Testis (tissue), 2 donors: ENCODE measurements at regions not wholly inside any gene's neighbourhood (a gene's known extent, or its start where the extent isn't known, plus 50 kb on each side); places are given as distances from the start of the nearest gene placed in this dataset.

ENCODE experiments used
- CTCF ChIP-seq, 3 experiments: fragments of 450-650 bp in 2 of 3; fragments of 200-600 bp in 1 of 3; sonication (generic) in 1 of 3; IDR thresholded peaks; one replicate each; pipeline ENCODE4 v1.5.1; 2016 to 2019; ENCODE audit warnings: antibody characterized with exemption in 3 of 3, mild to moderate bottlenecking in 2 of 3, moderate library complexity in 1 of 3
- POLR2A ChIP-seq: fragments of 450-650 bp; IDR thresholded peaks from one replicate; pipeline ENCODE4 v1.6.1; 2017; ENCODE audit warnings: antibody characterized with exemption, mild to moderate bottlenecking, moderate library complexity

GRCh38 chr20:57774951-57775350 lies 65.1 kb upstream of the PMEPA1 start:
- TF ChIP-seq CTCF (IDR thresholded peaks at IDR 0.05) (no peak), POLR2A (no peak)
